SK-N-SH (cell line): ENCODE measurements at regions not wholly inside any gene's neighbourhood (a gene's known extent, or its start where the extent isn't known, plus 50 kb on each side); places are given as distances from the start of the nearest gene placed in this dataset.

Source experiments
- CTCF ChIA-PET: fragments of 300-600, 350-600 bp; formaldehyde crosslinking; extraction: SDS; loops from one replicate; lab custom pipeline; 2021; lab: Yijun Ruan, JAX
- POLR2A ChIA-PET: fragments of 350-600 bp; sonication (Branson Sonifier 250); formaldehyde crosslinking; extraction: SDS; loops from one replicate; lab custom pipeline; 2020; ENCODE audit warnings: antibody characterized with exemption, inconsistent platforms; lab: Yijun Ruan, JAX
- DNase-seq: peaks from one replicate; pipeline ENCODE4 v3.0.0; 2012
- H2AFZ ChIP-seq: fragments of 200-600 bp; sonication (generic); 2 replicates; pipeline ENCODE4 v1.8.1; 2016; ENCODE audit warnings: antibody characterized with exemption, mild to moderate bottlenecking, low read depth
- H3F3A ChIP-seq: fragments of 200-600 bp; sonication (generic); replicated peaks from 2 replicates; pipeline ENCODE3; 2016; ENCODE audit warnings: antibody characterized with exemption, mild to moderate bottlenecking; ENCODE audit not compliant: insufficient read depth
- H3K27ac ChIP-seq, 2 experiments: fragments of 200-500 bp in 1 of 2; fragments of 200-600 bp in 1 of 2; sonication (Bioruptor generic) in 1 of 2; sonication (generic), shearing (Covaris generic) in 1 of 2; 2 replicates each; pipeline versions ENCODE4 v1.5.1 to v1.6.1; 2014 to 2016; ENCODE audit warnings: low read depth in 2 of 2, inconsistent platforms in 1 of 2, low read length in 1 of 2, mild to moderate bottlenecking in 1 of 2, mixed read lengths in 1 of 2
- H3K27me3 ChIP-seq: fragments of 200-600 bp; sonication (generic), shearing (Covaris generic); 2 replicates; pipeline ENCODE4 v1.6.1; 2016; ENCODE audit warnings: mixed run types; ENCODE audit not compliant: insufficient read depth
- H3K36me3 ChIP-seq, 2 experiments: fragments of 200-500 bp in 1 of 2; fragments of 200-600 bp in 1 of 2; sonication (Bioruptor generic) in 1 of 2; sonication (generic) in 1 of 2; replicated peaks in 1 of 2; 2 replicates each; pipeline versions ENCODE3 to v1.5.1; 2014 to 2016; ENCODE audit warnings: low read length in 1 of 2, mild to moderate bottlenecking in 1 of 2; ENCODE audit not compliant: insufficient read depth in 2 of 2, control insufficient read depth in 1 of 2
- H3K4me1 ChIP-seq, 2 experiments: fragments of 200-500 bp in 1 of 2; fragments of 200-600 bp in 1 of 2; sonication (Bioruptor generic) in 1 of 2; sonication (generic), shearing (Covaris generic) in 1 of 2; 2 replicates each; pipeline versions ENCODE4 v1.5.1 to v1.6.1; 2014 to 2016; ENCODE audit warnings: low read depth in 1 of 2, low read length in 1 of 2, mixed run types in 1 of 2; ENCODE audit not compliant: insufficient read depth in 2 of 2, control insufficient read depth in 1 of 2
- H3K4me2 ChIP-seq: fragments of 200-600 bp; sonication (generic), shearing (Covaris generic); 2 replicates; pipeline ENCODE4 v1.6.1; 2017; ENCODE audit warnings: mixed run types
- H3K4me3 ChIP-seq, 2 experiments: fragments of 200-500 bp in 1 of 2; fragments of 200-600 bp in 1 of 2; sonication (Bioruptor generic) in 1 of 2; sonication (generic), shearing (Covaris generic) in 1 of 2; 2 replicates each; pipeline versions ENCODE4 v1.5.1 to v1.8.1; 2014 to 2016; ENCODE audit warnings: low read depth in 2 of 2, inconsistent platforms in 1 of 2, low read length in 1 of 2, mild to moderate bottlenecking in 1 of 2, mixed read lengths in 1 of 2, moderate library complexity in 1 of 2
- H3K79me2 ChIP-seq: fragments of 200-600 bp; sonication (generic); 2 replicates; pipeline ENCODE4 v1.8.1; 2017; ENCODE audit warnings: mild to moderate bottlenecking; ENCODE audit not compliant: insufficient read depth
- H3K9ac ChIP-seq: fragments of 200-600 bp; sonication (generic); 2 replicates; pipeline ENCODE4 v1.6.1; 2017; ENCODE audit warnings: mixed run types
- H3K9me2 ChIP-seq: fragments of 200-600 bp; sonication (generic); 2 replicates; pipeline ENCODE4 v1.6.1; 2017; ENCODE audit warnings: mixed run types
- H3K9me3 ChIP-seq: fragments of 200-600 bp; sonication (generic); 2 replicates; pipeline ENCODE4 v1.6.1; 2017; ENCODE audit warnings: mixed run types, mild to moderate bottlenecking, moderate library complexity
- H4K20me1 ChIP-seq: fragments of 200-600 bp; sonication (generic); 2 replicates; pipeline ENCODE4 v1.6.1; 2017; ENCODE audit warnings: mild to moderate bottlenecking, mixed run types; ENCODE audit not compliant: insufficient read depth
- CHD2 ChIP-seq: fragments of 150-350 bp; IDR thresholded peaks from 2 replicates; pipeline ENCODE4 v1.6.1; 2018; ENCODE audit warnings: low read length; ENCODE audit not compliant: partially characterized antibody
- ELF1 ChIP-seq: IDR thresholded peaks from 2 replicates; pipeline ENCODE4 v1.4.0; 2012
- EP300 ChIP-seq, 2 experiments: IDR thresholded peaks; 2 replicates each; pipeline versions ENCODE4 v1.4.0 to v1.6.1; 2012; ENCODE audit warnings: borderline replicate concordance in 1 of 2, low read depth in 1 of 2, low read length in 1 of 2
- EZH2phosphoT487 ChIP-seq: fragments of 200-600 bp; sonication (generic); IDR thresholded peaks from 2 replicates; pipeline ENCODE4 v1.6.1; 2017; ENCODE audit warnings: low read depth, mixed run types, mild to moderate bottlenecking, antibody characterized with exemption, moderate library complexity, borderline replicate concordance
- FOSL2 ChIP-seq: IDR thresholded peaks from 2 replicates; pipeline ENCODE4 v1.4.0; 2012; ENCODE audit warnings: low read depth, mild to moderate bottlenecking, moderate library complexity, borderline replicate concordance
- FOXJ3 ChIP-seq: sonication (generic); formaldehyde crosslinking; IDR thresholded peaks from 2 replicates; pipeline ENCODE4 v1.5.1; 2020; ENCODE audit warnings: mild to moderate bottlenecking, missing genetic modification reagents
- GABPA ChIP-seq: IDR thresholded peaks from 2 replicates; pipeline ENCODE4 v1.4.0; 2012; ENCODE audit warnings: low read depth, mild to moderate bottlenecking
- IRF3 ChIP-seq: fragments of 150-350 bp; IDR thresholded peaks from 2 replicates; pipeline ENCODE4 v1.6.1; 2016; ENCODE audit warnings: mild to moderate bottlenecking, low read depth, low read length
- JUND ChIP-seq: IDR thresholded peaks from 2 replicates; pipeline ENCODE4 v1.4.0; 2012
- MAX ChIP-seq: IDR thresholded peaks from 2 replicates; pipeline ENCODE4 v1.4.0; 2012; ENCODE audit warnings: low read depth
- NFIC ChIP-seq: IDR thresholded peaks from 2 replicates; pipeline ENCODE4 v1.4.0; 2012; ENCODE audit warnings: borderline replicate concordance
- PBX3 ChIP-seq: IDR thresholded peaks from 2 replicates; pipeline ENCODE4; 2012
- POLR2AphosphoS5 ChIP-seq: IDR thresholded peaks from 2 replicates; pipeline ENCODE4 v1.6.1; 2012; ENCODE audit warnings: low read depth, low read length
- RCOR1 ChIP-seq: fragments of 150-350 bp; IDR thresholded peaks from 2 replicates; pipeline ENCODE4 v1.6.1; 2017; ENCODE audit warnings: antibody characterized with exemption, low read length
- REST ChIP-seq: IDR thresholded peaks from 2 replicates; pipeline ENCODE4 v1.6.1; 2012; ENCODE audit warnings: mild to moderate bottlenecking, low read depth, low read length, moderate library complexity
- RFX5 ChIP-seq: IDR thresholded peaks from 2 replicates; pipeline ENCODE4 v1.6.1; 2012; ENCODE audit warnings: mild to moderate bottlenecking, improper control_type of control experiment, low read length
- RXRA ChIP-seq: IDR thresholded peaks from 2 replicates; pipeline ENCODE4 v1.4.0; 2012; ENCODE audit warnings: low read depth, mild to moderate bottlenecking, borderline replicate concordance
- SIN3A ChIP-seq: IDR thresholded peaks from 2 replicates; pipeline ENCODE4 v1.6.1; 2012; ENCODE audit warnings: low read depth, mild to moderate bottlenecking, low read length, moderate library complexity, borderline replicate concordance
- SMC3 ChIP-seq: IDR thresholded peaks from 2 replicates; pipeline ENCODE4 v1.6.1; 2012; ENCODE audit warnings: low read depth, low read length, improper control_type of control experiment
- TAF1 ChIP-seq: IDR thresholded peaks from 2 replicates; pipeline ENCODE4 v1.6.1; 2012; ENCODE audit warnings: low read depth, mild to moderate bottlenecking, low read length, moderate library complexity, borderline replicate concordance
- TCF12 ChIP-seq: IDR thresholded peaks from 2 replicates; pipeline ENCODE4 v1.4.0; 2012
- TEAD4 ChIP-seq: IDR thresholded peaks from 2 replicates; pipeline ENCODE4 v1.4.0; 2012; ENCODE audit warnings: mild to moderate bottlenecking, borderline replicate concordance; ENCODE audit not compliant: insufficient read depth
- YY1 ChIP-seq: IDR thresholded peaks from 2 replicates; pipeline ENCODE4 v1.4.0; 2012; ENCODE audit warnings: low read depth, mild to moderate bottlenecking
- WGBS: methylation state at CpG from one replicate; pipeline ENCODE4 v1.1.6; 2017; ENCODE audit warnings: low lambda C conversion rate; 5-methylcytosine and 5-hydroxymethylcytosine counted together

GRCh38 chr4:153038623-153039311 lies 102.6 kb downstream of the FHDC1 start:
- ChIA-PET POLR2A (no interaction called here), CTCF (interaction anchor here (1.0 to 1.5 kb wide), 2 partner anchors 33 to 192 kb away, joined by 3 read pairs; no protein-coding TSS in a partner anchor)
- Histone ChIP-seq H4K20me1 (no peaks in the 10 kb centered on the region), H3K36me3 (no peaks in the 10 kb centered on the region), H3F3A (no peaks in the 10 kb centered on the region), H3K9me3 (no peaks in the 10 kb centered on the region), H3K4me3 (no peak overlapping the region), H3K4me1 (no peaks in the 10 kb centered on the region; a peak in 1 of 4 replicates), H3K4me2 (no peak overlapping the region), H3K27me3 (no peaks in the 10 kb centered on the region), H3K9ac (no peak overlapping the region), H3K27ac (no peak overlapping the region), H3K79me2 (no peaks in the 10 kb centered on the region), H2AFZ (no peak overlapping the region), H3K9me2 (no peaks in the 10 kb centered on the region)
- DNase-seq: no peak
- WGBS: 44% methylated on average over 6 of the region's 10 CpGs
- TF ChIP-seq FOSL2 (no peak), EZH2phosphoT487 (no peak), SMC3 (no peak), RXRA (no peak), FOXJ3 (CRISPR knock-in tag) (no peak), PBX3 (no peak), SIN3A (no peak), YY1 (no peak), MAX (no peak), ELF1 (no peak), JUND (no peak), TEAD4 (no peak), EP300 (IDR thresholded peaks at IDR 0.05; ENCODE audit: borderline replicate concordance in 1 of 2, low read depth in 1 of 2, low read length in 1 of 2) (no peak), GABPA (no peak), NFIC (no peak), IRF3 (no peak)

GRCh38 chr4:153039542-153040185 lies 103.5 kb downstream of the FHDC1 start:
- Histone ChIP-seq H3K9me3 (no peaks in the 10 kb centered on the region), H3K4me3 (no peak overlapping the region), H3K9me2 (no peaks in the 10 kb centered on the region), H3K36me3 (no peaks in the 10 kb centered on the region), H3K27me3 (no peaks in the 10 kb centered on the region), H3K9ac (no peak overlapping the region), H3K79me2 (no peaks in the 10 kb centered on the region), H3F3A (no peaks in the 10 kb centered on the region), H3K4me2 (no peak overlapping the region), H3K27ac (no peak overlapping the region), H2AFZ (no peak overlapping the region), H3K4me1 (no peaks in the 10 kb centered on the region; a peak in 1 of 4 replicates), H4K20me1 (no peaks in the 10 kb centered on the region)
- ChIA-PET POLR2A (no interaction called here), CTCF (interaction anchor here (1.0 to 1.5 kb wide), 2 partner anchors 33 to 193 kb away, joined by 3 read pairs; no protein-coding TSS in a partner anchor)
- WGBS: 80% methylated on average over 3 of the region's 3 CpGs
- DNase-seq: no peak
- TF ChIP-seq POLR2AphosphoS5 (no peak), GABPA (no peak), RFX5 (no peak), TEAD4 (no peak), REST (no peak), TAF1 (no peak), EP300 (IDR thresholded peaks at IDR 0.05; ENCODE audit: borderline replicate concordance in 1 of 2, low read depth in 1 of 2, low read length in 1 of 2) (no peak), CHD2 (no peak), RCOR1 (no peak), TCF12 (no peak), RXRA (no peak), FOSL2 (no peak)
